ENCODE measurements at regions not wholly inside any gene's neighbourhood (a gene's known extent, or its start where the extent isn't known, plus 50 kb on each side); places are given as distances from the start of the nearest gene placed in this dataset.

DNA sequence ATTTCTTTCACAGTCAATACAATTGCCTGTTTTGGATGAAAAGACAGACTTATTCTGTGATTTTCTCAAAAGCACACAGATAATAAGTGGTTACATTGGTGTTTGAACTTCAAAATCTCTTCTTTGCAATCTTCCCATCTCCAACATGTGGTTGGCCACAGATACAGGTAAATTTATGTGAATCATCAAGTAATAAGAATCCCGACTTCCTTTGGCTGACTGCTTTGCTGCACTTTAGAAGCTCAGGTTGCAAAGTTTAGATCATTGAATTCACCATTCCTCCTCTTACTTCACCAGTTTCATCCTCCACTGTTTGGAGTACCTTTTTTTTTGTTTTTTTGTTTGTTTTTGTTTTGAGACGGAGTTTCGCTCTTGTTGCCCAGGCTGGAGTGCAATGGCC lies 56.5 kb upstream of the ADRB2 start:
- Histone ChIP-seq H3F3A (replicated peaks; ENCODE audit: insufficient read depth) (no peaks in the 10 kb centered on the region), H4K20me1 (ENCODE audit: insufficient read depth) (no peaks in the 10 kb centered on the region), H3K4me1 (ENCODE audit: control insufficient read depth in 1 of 2, insufficient read depth in 2 of 2, low read depth in 1 of 2, low read length in 1 of 2) (no peaks in the 10 kb centered on the region), H3K36me3 (replicated peaks in 1 of 2; ENCODE audit: control insufficient read depth in 1 of 2, insufficient read depth in 2 of 2, low read length in 1 of 2) (no peaks in the 10 kb centered on the region), H3K27me3 (ENCODE audit: insufficient read depth) (no peaks in the 10 kb centered on the region), H3K4me2 (no peak overlapping the region), H3K9me3 (no peaks in the 10 kb centered on the region), H3K9me2 (no peaks in the 10 kb centered on the region), H2AFZ (ENCODE audit: low read depth) (no peak overlapping the region), H3K79me2 (ENCODE audit: insufficient read depth) (no peaks in the 10 kb centered on the region), H3K9ac (no peak overlapping the region), H3K4me3 (ENCODE audit: low read depth in 2 of 2, low read length in 1 of 2) (no peak overlapping the region), H3K27ac (ENCODE audit: low read depth in 2 of 2, low read length in 1 of 2) (no peak overlapping the region)
- POLR2A ChIA-PET = no interaction called here
- TF ChIP-seq SIN3A (IDR thresholded peaks at IDR 0.05; ENCODE audit: borderline replicate concordance, low read depth, low read length) (no peak), JUND (IDR thresholded peaks at IDR 0.05) (no peak)
- TF ChIP-seq, protein P1, sequence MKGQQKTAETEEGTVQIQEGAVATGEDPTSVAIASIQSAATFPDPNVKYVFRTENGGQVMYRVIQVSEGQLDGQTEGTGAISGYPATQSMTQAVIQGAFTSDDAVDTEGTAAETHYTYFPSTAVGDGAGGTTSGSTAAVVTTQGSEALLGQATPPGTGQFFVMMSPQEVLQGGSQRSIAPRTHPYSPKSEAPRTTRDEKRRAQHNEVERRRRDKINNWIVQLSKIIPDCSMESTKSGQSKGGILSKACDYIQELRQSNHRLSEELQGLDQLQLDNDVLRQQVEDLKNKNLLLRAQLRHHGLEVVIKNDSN (IDR thresholded peaks at IDR 0.05; ENCODE audit: borderline replicate concordance, low read depth) = no peak
- 77% methylated on average over 3 of the region's 3 CpGs for WGBS (ENCODE audit: low lambda C conversion rate)
- no peak for DNase-seq
- CTCF ChIA-PET = interaction anchor here (2.1 kb wide), 1 partner anchor 266 kb away, joined by 9 read pairs; no protein-coding TSS in a partner anchor

DNA sequence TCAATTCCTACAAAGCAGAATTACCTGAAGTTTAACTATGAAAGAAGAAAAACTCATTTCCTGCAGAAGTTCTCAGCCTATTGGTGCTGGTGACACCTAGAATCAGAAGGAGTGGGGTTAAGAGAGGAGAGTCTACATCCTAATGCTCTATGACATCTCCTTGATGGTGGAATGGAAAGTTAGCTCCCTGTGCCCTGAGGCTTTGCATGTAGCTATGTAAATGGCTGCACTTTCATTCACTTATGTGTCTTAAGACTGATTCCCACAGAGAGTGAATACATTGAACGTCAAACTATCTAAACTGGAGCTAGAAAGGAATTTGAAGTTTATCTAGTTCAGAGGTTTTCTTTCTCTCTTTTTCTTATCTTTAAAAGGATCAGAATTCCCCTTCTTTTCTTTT lies 52.1 kb upstream of the ADRB2 start:
- no peak overlapping the region for H2AFZ ChIP-seq (ENCODE audit: low read depth)
- H3K79me2 ChIP-seq (ENCODE audit: insufficient read depth) = no peaks in the 10 kb centered on the region
- CTCF ChIA-PET = no interaction called here
- H3K9me3 ChIP-seq = no peaks in the 10 kb centered on the region
- TF ChIP-seq NRF1 (IDR thresholded peaks at IDR 0.05; ENCODE audit: low read depth, low read length) = no peak
- TF ChIP-seq, protein P2, sequence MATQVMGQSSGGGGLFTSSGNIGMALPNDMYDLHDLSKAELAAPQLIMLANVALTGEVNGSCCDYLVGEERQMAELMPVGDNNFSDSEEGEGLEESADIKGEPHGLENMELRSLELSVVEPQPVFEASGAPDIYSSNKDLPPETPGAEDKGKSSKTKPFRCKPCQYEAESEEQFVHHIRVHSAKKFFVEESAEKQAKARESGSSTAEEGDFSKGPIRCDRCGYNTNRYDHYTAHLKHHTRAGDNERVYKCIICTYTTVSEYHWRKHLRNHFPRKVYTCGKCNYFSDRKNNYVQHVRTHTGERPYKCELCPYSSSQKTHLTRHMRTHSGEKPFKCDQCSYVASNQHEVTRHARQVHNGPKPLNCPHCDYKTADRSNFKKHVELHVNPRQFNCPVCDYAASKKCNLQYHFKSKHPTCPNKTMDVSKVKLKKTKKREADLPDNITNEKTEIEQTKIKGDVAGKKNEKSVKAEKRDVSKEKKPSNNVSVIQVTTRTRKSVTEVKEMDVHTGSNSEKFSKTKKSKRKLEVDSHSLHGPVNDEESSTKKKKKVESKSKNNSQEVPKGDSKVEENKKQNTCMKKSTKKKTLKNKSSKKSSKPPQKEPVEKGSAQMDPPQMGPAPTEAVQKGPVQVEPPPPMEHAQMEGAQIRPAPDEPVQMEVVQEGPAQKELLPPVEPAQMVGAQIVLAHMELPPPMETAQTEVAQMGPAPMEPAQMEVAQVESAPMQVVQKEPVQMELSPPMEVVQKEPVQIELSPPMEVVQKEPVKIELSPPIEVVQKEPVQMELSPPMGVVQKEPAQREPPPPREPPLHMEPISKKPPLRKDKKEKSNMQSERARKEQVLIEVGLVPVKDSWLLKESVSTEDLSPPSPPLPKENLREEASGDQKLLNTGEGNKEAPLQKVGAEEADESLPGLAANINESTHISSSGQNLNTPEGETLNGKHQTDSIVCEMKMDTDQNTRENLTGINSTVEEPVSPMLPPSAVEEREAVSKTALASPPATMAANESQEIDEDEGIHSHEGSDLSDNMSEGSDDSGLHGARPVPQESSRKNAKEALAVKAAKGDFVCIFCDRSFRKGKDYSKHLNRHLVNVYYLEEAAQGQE (IDR thresholded peaks at IDR 0.05; ENCODE audit: low read depth, low read length) = no peak
- no peak for TF ChIP-seq POLR2AphosphoS5 (IDR thresholded peaks at IDR 0.05; ENCODE audit: low read depth, low read length)
- TF ChIP-seq, protein P1 (IDR thresholded peaks at IDR 0.05; ENCODE audit: borderline replicate concordance, low read depth) = no peak
- TF ChIP-seq, protein P3, sequence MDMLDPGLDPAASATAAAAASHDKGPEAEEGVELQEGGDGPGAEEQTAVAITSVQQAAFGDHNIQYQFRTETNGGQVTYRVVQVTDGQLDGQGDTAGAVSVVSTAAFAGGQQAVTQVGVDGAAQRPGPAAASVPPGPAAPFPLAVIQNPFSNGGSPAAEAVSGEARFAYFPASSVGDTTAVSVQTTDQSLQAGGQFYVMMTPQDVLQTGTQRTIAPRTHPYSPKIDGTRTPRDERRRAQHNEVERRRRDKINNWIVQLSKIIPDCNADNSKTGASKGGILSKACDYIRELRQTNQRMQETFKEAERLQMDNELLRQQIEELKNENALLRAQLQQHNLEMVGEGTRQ (IDR thresholded peaks at IDR 0.05; ENCODE audit: borderline replicate concordance, low read depth, low read length) = no peak
- TF ChIP-seq, protein P4, sequence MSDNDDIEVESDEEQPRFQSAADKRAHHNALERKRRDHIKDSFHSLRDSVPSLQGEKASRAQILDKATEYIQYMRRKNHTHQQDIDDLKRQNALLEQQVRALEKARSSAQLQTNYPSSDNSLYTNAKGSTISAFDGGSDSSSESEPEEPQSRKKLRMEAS (IDR thresholded peaks at IDR 0.05; ENCODE audit: low read depth) = no peak
- TF ChIP-seq ELF1 (IDR thresholded peaks at IDR 0.05) = no peak
- no peak for TF ChIP-seq FOXJ3 (CRISPR knock-in tag; IDR thresholded peaks at IDR 0.05)
- no peak overlapping the region for H3K9ac ChIP-seq
- no peaks in the 10 kb centered on the region for H3K4me1 ChIP-seq (ENCODE audit: control insufficient read depth in 1 of 2, insufficient read depth in 2 of 2, low read depth in 1 of 2, low read length in 1 of 2)
- WGBS (ENCODE audit: low lambda C conversion rate) = 44% methylated on average over 1 of the region's 1 CpG
- POLR2A ChIA-PET = no interaction called here
- H3K27me3 ChIP-seq (ENCODE audit: insufficient read depth) = no peaks in the 10 kb centered on the region
- H3K9me2 ChIP-seq = no peaks in the 10 kb centered on the region
- H3K36me3 ChIP-seq (replicated peaks in 1 of 2; ENCODE audit: control insufficient read depth in 1 of 2, insufficient read depth in 2 of 2, low read length in 1 of 2) = no peaks in the 10 kb centered on the region
- H4K20me1 ChIP-seq (ENCODE audit: insufficient read depth) = no peaks in the 10 kb centered on the region
- H3F3A ChIP-seq (replicated peaks; ENCODE audit: insufficient read depth) = peaks cover 5% of the 10 kb centered on the region
- H3K4me2 ChIP-seq = no peak overlapping the region
- no peak overlapping the region for H3K27ac ChIP-seq (ENCODE audit: low read depth in 2 of 2, low read length in 1 of 2)
- no peak for DNase-seq
- H3K4me3 ChIP-seq (ENCODE audit: low read depth in 2 of 2, low read length in 1 of 2) = no peak overlapping the region
